MM.1S (cell line): ENCODE measurements at regions not wholly inside any gene's neighbourhood (a gene's known extent, or its start where the extent isn't known, plus 50 kb on each side); places are given as distances from the start of the nearest gene placed in this dataset.

Source experiments
- EZH2phosphoT487 ChIP-seq: fragments of 300-600 bp; sonication (generic); IDR thresholded peaks from 2 replicates; pipeline ENCODE4 v1.6.1; 2018; ENCODE audit warnings: antibody characterized with exemption, low read length
- TF ChIP-seq, protein P1 (sequence below): fragments of 300-600 bp; sonication (generic); IDR thresholded peaks from 2 replicates; pipeline ENCODE4 v1.5.1; 2016; ENCODE audit warnings: antibody characterized with exemption, low read length, mixed read lengths

DNA sequence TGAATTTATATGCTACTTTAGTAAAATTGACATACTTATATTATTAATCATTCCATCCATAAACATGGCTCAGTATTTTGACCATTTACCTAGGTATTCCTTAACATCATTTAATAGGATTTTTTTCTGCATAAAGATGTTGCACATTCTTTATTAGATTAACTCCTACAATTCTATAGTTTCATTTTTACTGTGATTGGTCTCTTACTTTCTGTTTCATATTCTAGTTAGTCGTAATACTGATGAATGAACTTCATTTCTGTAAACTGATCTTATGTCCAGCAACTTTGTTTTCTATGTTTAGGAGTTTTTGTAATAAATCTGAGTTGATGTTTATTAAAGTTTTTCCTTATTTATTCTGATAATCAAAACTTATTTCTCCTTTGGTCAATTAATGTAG lies 278.2 kb upstream of the CXXC4 start:
- TF ChIP-seq, protein P1, sequence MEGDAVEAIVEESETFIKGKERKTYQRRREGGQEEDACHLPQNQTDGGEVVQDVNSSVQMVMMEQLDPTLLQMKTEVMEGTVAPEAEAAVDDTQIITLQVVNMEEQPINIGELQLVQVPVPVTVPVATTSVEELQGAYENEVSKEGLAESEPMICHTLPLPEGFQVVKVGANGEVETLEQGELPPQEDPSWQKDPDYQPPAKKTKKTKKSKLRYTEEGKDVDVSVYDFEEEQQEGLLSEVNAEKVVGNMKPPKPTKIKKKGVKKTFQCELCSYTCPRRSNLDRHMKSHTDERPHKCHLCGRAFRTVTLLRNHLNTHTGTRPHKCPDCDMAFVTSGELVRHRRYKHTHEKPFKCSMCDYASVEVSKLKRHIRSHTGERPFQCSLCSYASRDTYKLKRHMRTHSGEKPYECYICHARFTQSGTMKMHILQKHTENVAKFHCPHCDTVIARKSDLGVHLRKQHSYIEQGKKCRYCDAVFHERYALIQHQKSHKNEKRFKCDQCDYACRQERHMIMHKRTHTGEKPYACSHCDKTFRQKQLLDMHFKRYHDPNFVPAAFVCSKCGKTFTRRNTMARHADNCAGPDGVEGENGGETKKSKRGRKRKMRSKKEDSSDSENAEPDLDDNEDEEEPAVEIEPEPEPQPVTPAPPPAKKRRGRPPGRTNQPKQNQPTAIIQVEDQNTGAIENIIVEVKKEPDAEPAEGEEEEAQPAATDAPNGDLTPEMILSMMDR = no peak
- TF ChIP-seq EZH2phosphoT487 = no peak
